Thoracic aorta (tissue), 2 donors: ENCODE measurements at regions not wholly inside any gene's neighbourhood (a gene's known extent, or its start where the extent isn't known, plus 50 kb on each side); places are given as distances from the start of the nearest gene placed in this dataset.

Experiments
- ATAC-seq: fragments of 150-250 bp; one replicate; pipeline ENCODE4 v1.8.0; 2017; ENCODE audit warnings: low read depth; ENCODE audit not compliant: insufficient number of reproducible peaks, low FRiP score
- DNase-seq: peaks from one replicate; pipeline ENCODE4 v3.0.0-alpha.2; 2020; ENCODE audit warnings: low spot score
- H3K27ac ChIP-seq, 2 donors: fragments of 200-600 bp; sonication (generic); 1 replicate in 1 of 2; 2 replicates in 1 of 2; pipeline ENCODE4 v1.5.1; 2016; ENCODE audit warnings: mild to moderate bottlenecking in 2 of 2, moderate library complexity in 2 of 2
- H3K27me3 ChIP-seq: fragments of 200-600 bp; sonication (generic); replicated peaks from 2 replicates; pipeline ENCODE4 v1.6.0; 2016; ENCODE audit warnings: mild to moderate bottlenecking; ENCODE audit not compliant: insufficient read depth
- H3K36me3 ChIP-seq: fragments of 200-600 bp; sonication (generic); one replicate; pipeline ENCODE4 v1.5.1; 2016
- H3K4me1 ChIP-seq, 2 donors: fragments of 200-600 bp; sonication (generic); 1 replicate in 1 of 2; 2 replicates in 1 of 2; pipeline versions ENCODE4 v1.5.1 to v1.6.0; 2016; ENCODE audit warnings: low read depth in 2 of 2, mild to moderate bottlenecking in 1 of 2; ENCODE audit not compliant: control insufficient read depth in 1 of 2
- H3K4me3 ChIP-seq: fragments of 200-600 bp; sonication (generic); 2 replicates; pipeline ENCODE4 v1.5.1; 2016; ENCODE audit warnings: mild to moderate bottlenecking
- H3K9me3 ChIP-seq: fragments of 200-600 bp; sonication (generic); 2 replicates; pipeline ENCODE4 v1.5.1; 2016
- TF ChIP-seq, protein P1 (sequence below): fragments of 200-600 bp; sonication (generic); IDR thresholded peaks from one replicate; pipeline ENCODE4 v1.5.1; 2019; ENCODE audit warnings: antibody characterized with exemption

DNA sequence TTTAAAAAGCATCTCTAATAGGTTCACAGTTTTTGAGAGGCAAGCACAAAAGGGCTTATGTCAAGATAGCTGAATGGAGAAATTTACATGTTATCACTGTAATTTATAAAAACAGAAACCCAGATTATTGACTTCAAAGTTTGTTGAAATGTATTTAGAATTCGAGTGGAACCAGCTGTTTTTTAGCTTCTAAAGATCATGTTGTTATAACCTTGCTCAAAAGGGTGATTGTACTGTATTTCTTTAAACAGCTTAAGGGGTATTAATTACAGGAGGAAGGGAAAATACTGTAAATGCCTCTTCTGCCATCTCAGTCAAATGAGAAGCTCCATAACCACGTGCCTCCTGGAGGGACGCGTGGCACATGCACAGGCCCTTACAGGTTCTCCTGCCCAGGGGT, 156.2 kb upstream of the MGMT start:
- DNase-seq (no peak), ATAC-seq (no peak)
- no peaks in the 10 kb centered on the region for H3K27me3 ChIP-seq
- H3K9me3 ChIP-seq = no peaks in the 10 kb centered on the region
- TF ChIP-seq, protein P1, sequence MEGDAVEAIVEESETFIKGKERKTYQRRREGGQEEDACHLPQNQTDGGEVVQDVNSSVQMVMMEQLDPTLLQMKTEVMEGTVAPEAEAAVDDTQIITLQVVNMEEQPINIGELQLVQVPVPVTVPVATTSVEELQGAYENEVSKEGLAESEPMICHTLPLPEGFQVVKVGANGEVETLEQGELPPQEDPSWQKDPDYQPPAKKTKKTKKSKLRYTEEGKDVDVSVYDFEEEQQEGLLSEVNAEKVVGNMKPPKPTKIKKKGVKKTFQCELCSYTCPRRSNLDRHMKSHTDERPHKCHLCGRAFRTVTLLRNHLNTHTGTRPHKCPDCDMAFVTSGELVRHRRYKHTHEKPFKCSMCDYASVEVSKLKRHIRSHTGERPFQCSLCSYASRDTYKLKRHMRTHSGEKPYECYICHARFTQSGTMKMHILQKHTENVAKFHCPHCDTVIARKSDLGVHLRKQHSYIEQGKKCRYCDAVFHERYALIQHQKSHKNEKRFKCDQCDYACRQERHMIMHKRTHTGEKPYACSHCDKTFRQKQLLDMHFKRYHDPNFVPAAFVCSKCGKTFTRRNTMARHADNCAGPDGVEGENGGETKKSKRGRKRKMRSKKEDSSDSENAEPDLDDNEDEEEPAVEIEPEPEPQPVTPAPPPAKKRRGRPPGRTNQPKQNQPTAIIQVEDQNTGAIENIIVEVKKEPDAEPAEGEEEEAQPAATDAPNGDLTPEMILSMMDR = no peak
- H3K36me3 ChIP-seq = no peaks in the 10 kb centered on the region
- no peak overlapping the region for H3K27ac ChIP-seq
- H3K4me1 ChIP-seq = peaks cover 0 to 6% of the 10 kb centered on the region in 2 donors
- no peak overlapping the region for H3K4me3 ChIP-seq

DNA sequence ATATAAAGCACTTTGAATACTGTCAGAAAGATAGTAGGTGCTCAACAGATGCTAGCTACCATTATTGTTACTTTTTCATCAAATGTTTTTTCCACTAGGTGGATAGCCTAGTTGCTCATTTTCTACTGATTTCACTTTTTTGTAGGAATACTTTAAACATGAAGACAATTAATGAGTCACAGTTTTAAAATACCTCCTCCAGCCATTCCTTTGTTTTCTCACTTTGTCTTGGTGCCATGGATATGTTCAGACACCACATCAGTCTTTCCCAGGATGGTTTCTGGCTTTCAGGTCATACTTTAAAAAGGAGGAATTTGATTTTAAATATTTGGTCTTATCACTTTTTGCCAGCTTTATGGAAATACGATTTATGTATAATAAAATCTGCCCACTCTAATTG, 147.1 kb upstream of the MGMT start:
- TF ChIP-seq, protein P1 = no peak
- ATAC-seq = no peak
- H3K9me3 ChIP-seq = no peaks in the 10 kb centered on the region

DNA sequence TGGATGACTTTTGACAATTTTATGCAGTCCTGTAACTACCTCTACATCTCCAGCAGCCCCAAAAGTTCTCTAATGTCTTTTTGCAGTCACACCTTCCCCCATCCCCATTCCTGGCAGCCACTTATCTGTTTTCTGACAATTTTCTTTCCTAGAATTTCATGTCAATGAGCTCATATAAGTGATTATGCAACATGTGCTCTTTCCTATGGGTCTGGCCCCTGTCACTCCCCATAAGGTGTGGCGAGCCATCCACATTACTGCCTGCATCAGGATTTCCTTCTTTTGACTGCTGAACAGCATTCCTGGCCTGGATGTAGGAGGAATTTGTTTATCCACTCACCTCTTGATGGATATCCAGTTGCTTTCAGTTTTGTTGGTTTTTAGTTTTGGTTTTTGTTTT, 146.7 kb upstream of the MGMT start:
- Histone ChIP-seq H3K4me3 (no peak overlapping the region), H3K27ac (no peak overlapping the region), H3K9me3 (no peaks in the 10 kb centered on the region), H3K27me3 (no peaks in the 10 kb centered on the region), H3K36me3 (no peaks in the 10 kb centered on the region), H3K4me1 (no peaks in the 10 kb centered on the region)
- ATAC-seq (no peak), DNase-seq (no peak)
- TF ChIP-seq, protein P1 = no peak

More for the DNA sequence above, 147.1 kb upstream of the MGMT start:
- Histone ChIP-seq H3K4me3 (no peak overlapping the region), H3K4me1 (no peaks in the 10 kb centered on the region), H3K27me3 (no peaks in the 10 kb centered on the region), H3K27ac (no peak overlapping the region), H3K36me3 (no peaks in the 10 kb centered on the region)
- DNase-seq = no peak

DNA sequence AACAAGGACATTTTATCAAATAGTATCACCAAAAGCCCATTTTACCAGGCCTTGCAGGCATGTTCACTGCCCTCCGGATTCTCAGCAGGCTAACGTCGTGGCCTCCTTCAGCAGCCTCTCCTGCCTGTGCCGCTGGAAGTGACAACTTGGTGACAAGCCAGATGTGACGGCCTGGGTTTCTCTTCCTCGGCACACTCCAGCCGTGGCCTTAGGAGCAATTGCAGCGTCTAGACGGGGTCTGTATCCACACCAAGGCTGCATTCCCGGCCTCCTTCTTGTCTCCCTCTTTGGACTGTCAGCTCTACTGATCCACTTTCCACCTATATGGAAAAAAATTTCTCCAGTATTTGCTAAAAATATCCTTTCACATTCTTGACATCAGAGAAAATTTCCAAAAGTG, 145.3 kb upstream of the MGMT start:
- Histone ChIP-seq H3K9me3 (no peaks in the 10 kb centered on the region), H3K36me3 (no peaks in the 10 kb centered on the region), H3K4me3 (no peak overlapping the region), H3K4me1 (no peaks in the 10 kb centered on the region), H3K27ac (no peak overlapping the region), H3K27me3 (no peaks in the 10 kb centered on the region)
- DNase-seq (no peak), ATAC-seq (no peak)
- TF ChIP-seq, protein P1 = no peak

DNA sequence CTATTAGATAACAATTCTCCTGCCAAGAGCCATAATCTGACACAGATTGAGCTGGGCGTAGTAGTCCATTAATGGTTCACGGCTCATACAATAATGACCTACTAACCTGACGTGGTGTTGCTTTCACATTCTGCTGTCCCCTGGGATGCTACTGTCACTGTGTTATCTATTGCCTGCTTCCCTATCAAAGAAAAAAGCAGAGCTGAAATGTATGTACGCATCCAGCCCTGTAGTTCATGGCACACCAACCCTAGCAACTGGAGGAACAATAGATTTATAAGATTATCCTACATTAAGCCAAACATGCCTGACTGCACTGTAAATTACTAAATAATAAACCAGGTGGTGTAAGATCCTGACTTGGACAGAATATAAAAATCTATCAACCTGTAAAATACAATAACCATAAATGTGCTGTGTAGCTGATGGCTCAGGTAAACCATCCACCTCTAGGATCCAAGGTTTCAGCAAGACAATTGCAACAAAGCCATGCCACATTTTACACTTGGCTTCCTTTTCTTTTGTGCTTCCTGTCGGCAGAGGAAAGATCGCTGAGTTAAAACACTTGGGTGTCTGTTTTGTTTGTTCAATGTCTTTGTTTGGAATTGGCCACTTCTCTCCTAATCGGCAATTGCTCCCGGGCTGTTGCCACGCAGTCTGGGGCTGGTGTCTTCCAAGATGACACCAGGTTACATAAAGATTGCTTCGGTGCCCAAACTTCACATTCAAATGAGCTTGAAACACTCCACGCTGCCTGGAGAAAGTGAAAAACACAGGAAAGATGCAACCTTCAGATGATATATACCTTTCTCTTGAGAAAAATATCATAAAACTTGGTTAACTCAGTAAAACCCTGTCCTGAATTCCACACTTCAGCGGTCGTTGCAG, 143.9 kb upstream of the MGMT start:
- no peak for ATAC-seq
- Histone ChIP-seq H3K4me3 (no peak overlapping the region), H3K36me3 (no peaks in the 10 kb centered on the region), H3K27ac (no peak overlapping the region), H3K27me3 (no peaks in the 10 kb centered on the region), H3K4me1 (no peaks in the 10 kb centered on the region), H3K9me3 (no peaks in the 10 kb centered on the region)
- no peak for DNase-seq
- TF ChIP-seq, protein P1 = no peak
